Mesenchymal stem cell (in vitro differentiated cells and primary cell): ENCODE measurements at regions not wholly inside any gene's neighbourhood (a gene's known extent, or its start where the extent isn't known, plus 50 kb on each side); places are given as distances from the start of the nearest gene placed in this dataset.
A peak's percentile ranks its signal among the peaks of the same experiment; 100 is the strongest.

Experiments
- DNase-seq: peaks from one replicate; pipeline ENCODE4 v3.0.0-alpha.2; 2013
- H2AFZ ChIP-seq: one replicate; pipeline ENCODE4 v1.6.1; 2013; ENCODE audit warnings: low read depth, mild to moderate bottlenecking, control low read depth, inconsistent platforms, low read length, moderate library complexity
- H2AK5ac ChIP-seq: 2 replicates; pipeline ENCODE4 v1.6.1; 2013; ENCODE audit warnings: low read length, moderate library complexity, mild to moderate bottlenecking, inconsistent platforms; ENCODE audit not compliant: severe bottlenecking
- H2BK120ac ChIP-seq: one replicate; pipeline ENCODE4 v1.6.1; 2013; ENCODE audit warnings: low read depth, mild to moderate bottlenecking, inconsistent platforms, low read length, moderate library complexity
- H2BK12ac ChIP-seq, 2 experiments: one replicate each; pipeline ENCODE4 v1.6.1; 2013; ENCODE audit warnings: inconsistent platforms in 2 of 2, low read length in 2 of 2, mild to moderate bottlenecking in 2 of 2, moderate library complexity in 2 of 2, control low read depth in 1 of 2
- H2BK15ac ChIP-seq: one replicate; pipeline ENCODE4 v1.6.1; 2013; ENCODE audit warnings: mild to moderate bottlenecking, low read depth, inconsistent platforms; ENCODE audit not compliant: poor library complexity, severe bottlenecking
- H2BK5ac ChIP-seq: 2 replicates; pipeline ENCODE4 v1.6.1; 2013; ENCODE audit warnings: low read depth, mild to moderate bottlenecking, low read length, control low read depth, inconsistent platforms; ENCODE audit not compliant: poor library complexity, severe bottlenecking
- H3K14ac ChIP-seq, 2 experiments: one replicate each; pipeline ENCODE4 v1.6.1; 2013; ENCODE audit warnings: inconsistent platforms in 2 of 2, low read length in 2 of 2, control low read depth in 1 of 2, mild to moderate bottlenecking in 1 of 2, moderate library complexity in 1 of 2
- H3K18ac ChIP-seq, 2 experiments: one replicate each; pipeline ENCODE4 v1.6.1; 2013; ENCODE audit warnings: inconsistent platforms in 2 of 2, low read length in 2 of 2, control low read depth in 1 of 2, low read depth in 1 of 2, mild to moderate bottlenecking in 1 of 2
- H3K23ac ChIP-seq, 2 experiments: one replicate each; pipeline ENCODE4 v1.6.1; 2013; ENCODE audit warnings: inconsistent platforms in 2 of 2, low read length in 2 of 2, mild to moderate bottlenecking in 2 of 2, moderate library complexity in 2 of 2, control low read depth in 1 of 2
- H3K27ac ChIP-seq: 2 replicates; pipeline ENCODE4 v1.5.1; 2013; ENCODE audit warnings: mild to moderate bottlenecking, moderate library complexity, low read length, control low read depth, inconsistent platforms; ENCODE audit not compliant: poor library complexity, severe bottlenecking
- H3K27me3 ChIP-seq, 2 experiments: 2 replicates each; pipeline versions ENCODE4 v1.6.1 to v1.7.0; 2013; ENCODE audit warnings: low read length in 2 of 2, mild to moderate bottlenecking in 2 of 2, moderate library complexity in 2 of 2, control low read depth in 1 of 2, inconsistent platforms in 1 of 2; ENCODE audit not compliant: control insufficient read depth in 1 of 2, insufficient read depth in 1 of 2
- H3K36me3 ChIP-seq, 2 experiments: 2 replicates each; pipeline versions ENCODE4 v1.6.1 to v1.7.0; 2013; ENCODE audit warnings: low read length in 2 of 2, control low read depth in 1 of 2, inconsistent platforms in 1 of 2, low read depth in 1 of 2, mild to moderate bottlenecking in 1 of 2; ENCODE audit not compliant: insufficient read depth in 2 of 2, control insufficient read depth in 1 of 2
- H3K4ac ChIP-seq, 2 experiments: one replicate each; pipeline ENCODE4 v1.6.1; 2013; ENCODE audit warnings: inconsistent platforms in 2 of 2, low read length in 2 of 2, mild to moderate bottlenecking in 2 of 2, moderate library complexity in 2 of 2, control low read depth in 1 of 2, low read depth in 1 of 2
- H3K4me1 ChIP-seq: 2 replicates; pipeline ENCODE4 v1.6.1; 2013; ENCODE audit warnings: low read depth, low read length, control low read depth; ENCODE audit not compliant: control insufficient read depth, insufficient read depth
- H3K4me2 ChIP-seq: 2 replicates; pipeline ENCODE4 v1.6.1; 2013; ENCODE audit warnings: low read length, mild to moderate bottlenecking, inconsistent platforms; ENCODE audit not compliant: poor library complexity, severe bottlenecking
- H3K4me3 ChIP-seq, 2 experiments: 2 replicates each; pipeline versions ENCODE4 v1.5.1 to v1.7.0; 2013; ENCODE audit warnings: low read length in 2 of 2, mild to moderate bottlenecking in 2 of 2, control low read depth in 1 of 2, low read depth in 1 of 2; ENCODE audit not compliant: insufficient read depth in 1 of 2
- H3K79me1 ChIP-seq: replicated peaks from 2 replicates; pipeline ENCODE4 v1.6.1; 2013; ENCODE audit warnings: mild to moderate bottlenecking, control low read depth, low read length, inconsistent platforms; ENCODE audit not compliant: poor library complexity, severe bottlenecking
- H3K9ac ChIP-seq: 2 replicates; pipeline ENCODE4 v1.7.0; 2013; ENCODE audit warnings: mild to moderate bottlenecking, low read length, moderate library complexity
- H3K9me3 ChIP-seq: 2 replicates; pipeline ENCODE4 v1.7.0; 2013; ENCODE audit warnings: mild to moderate bottlenecking, low read length; ENCODE audit not compliant: control insufficient read depth
- H4K8ac ChIP-seq: one replicate; pipeline ENCODE4 v1.6.1; 2013; ENCODE audit warnings: inconsistent platforms, mild to moderate bottlenecking, low read length, moderate library complexity
- H4K91ac ChIP-seq: one replicate; pipeline ENCODE4 v1.6.1; 2013; ENCODE audit warnings: mild to moderate bottlenecking, low read length, inconsistent platforms
- WGBS: methylation state at CpG from one replicate; pipeline ENCODE4 v1.1.7; 2013; ENCODE audit warnings: mixed read lengths; 5-methylcytosine and 5-hydroxymethylcytosine counted together

GRCh38 chr7:110187877-110188554 lies 902.9 kb upstream of the LRRN3 start:
- Histone ChIP-seq H3K9ac (no peak overlapping the region), H4K91ac (no peak overlapping the region), H3K4me3 (no peak overlapping the region), H3K4me1 (no peaks in the 10 kb centered on the region), H2AFZ (no peak overlapping the region), H2AK5ac (no peak overlapping the region), H3K27ac (no peak overlapping the region), H2BK12ac (no peak overlapping the region), H3K18ac (no peak overlapping the region), H3K9me3 (peaks cover 6% of the 10 kb centered on the region), H3K79me1 (no peaks in the 10 kb centered on the region), H3K36me3 (no peaks in the 10 kb centered on the region), H2BK5ac (no peak overlapping the region), H3K4ac (no peak overlapping the region), H2BK120ac (no peak overlapping the region), H3K27me3 (no peaks in the 10 kb centered on the region), H3K14ac (no peak overlapping the region), H2BK15ac (no peak overlapping the region), H3K23ac (no peak overlapping the region), H4K8ac (no peak overlapping the region), H3K4me2 (no peak overlapping the region)
- peak; percentile 8 for DNase-seq
- 89% methylated on average over 2 of the region's 3 CpGs for WGBS

- no peaks in the 10 kb centered on the region for H3K4me1 ChIP-seq
- H3K18ac ChIP-seq: peak overlapping the region; percentile 30 to 34
- peak; percentile 11 for DNase-seq
- peak overlapping the region; percentile 28 for H4K91ac ChIP-seq
- 89% methylated on average over 4 of the region's 4 CpGs for WGBS
- H3K4me2 ChIP-seq: no peak overlapping the region
- H3K79me1 ChIP-seq: no peaks in the 10 kb centered on the region
- H3K4ac ChIP-seq: peak overlapping the region in 1 of 2 experiments; percentile 68
- no peak overlapping the region for H2BK120ac ChIP-seq
- no peaks in the 10 kb centered on the region for H3K27me3 ChIP-seq
- H2AK5ac ChIP-seq: no peak overlapping the region
- no peak overlapping the region for H2BK15ac ChIP-seq
- H3K14ac ChIP-seq: no peak overlapping the region
- H2AFZ ChIP-seq: no peak overlapping the region
- no peak overlapping the region for H3K23ac ChIP-seq
- H4K8ac ChIP-seq: no peak overlapping the region
- H3K9me3 ChIP-seq: peaks cover 10% of the 10 kb centered on the region
- H3K4me3 ChIP-seq: no peak overlapping the region
- no peak overlapping the region for H3K9ac ChIP-seq
- no peaks in the 10 kb centered on the region for H3K36me3 ChIP-seq
- no peak overlapping the region for H2BK5ac ChIP-seq
- H3K27ac ChIP-seq: no peak overlapping the region
- H2BK12ac ChIP-seq: peak overlapping the region; percentile 40 to 63
Measured at GRCh38 chr7:110204527-110204926, 886.4 kb upstream of the LRRN3 start.

DNA sequence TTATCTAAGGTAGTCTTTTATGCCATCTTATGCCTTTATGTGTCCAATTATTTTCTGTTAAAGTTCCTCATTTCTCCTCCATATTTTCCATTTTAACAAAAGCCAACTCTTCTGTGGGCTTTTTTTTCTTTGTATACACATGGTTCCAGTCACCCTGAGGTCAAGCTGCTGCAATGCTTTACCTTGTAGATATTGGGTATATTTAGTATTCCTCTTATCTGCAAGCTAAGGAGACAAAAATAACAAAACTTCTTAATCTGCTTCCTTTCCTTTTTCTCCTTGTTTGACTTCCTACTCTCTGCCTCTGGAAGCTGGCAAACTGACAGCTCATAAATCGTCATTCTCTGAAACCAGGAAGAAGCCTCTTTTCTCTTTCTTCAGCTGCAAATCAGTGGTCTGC lies 885.0 kb upstream of the LRRN3 start:
- DNase-seq: peak; percentile 5
- Histone ChIP-seq H3K14ac (no peak overlapping the region), H2AFZ (no peak overlapping the region), H3K4me3 (no peak overlapping the region), H4K8ac (no peak overlapping the region), H3K23ac (no peak overlapping the region), H3K27me3 (no peaks in the 10 kb centered on the region), H2AK5ac (no peak overlapping the region), H2BK120ac (no peak overlapping the region), H3K4me2 (no peak overlapping the region), H2BK5ac (no peak overlapping the region), H3K36me3 (no peaks in the 10 kb centered on the region), H3K4me1 (peaks cover 2% of the 10 kb centered on the region), H3K18ac (no peak overlapping the region), H3K4ac (no peak overlapping the region), H3K27ac (no peak overlapping the region), H3K79me1 (no peaks in the 10 kb centered on the region), H4K91ac (no peak overlapping the region), H3K9me3 (peaks cover 10% of the 10 kb centered on the region), H3K9ac (no peak overlapping the region), H2BK15ac (no peak overlapping the region), H2BK12ac (no peak overlapping the region)
- WGBS: 33% methylated on average over 1 of the region's 1 CpG

DNA sequence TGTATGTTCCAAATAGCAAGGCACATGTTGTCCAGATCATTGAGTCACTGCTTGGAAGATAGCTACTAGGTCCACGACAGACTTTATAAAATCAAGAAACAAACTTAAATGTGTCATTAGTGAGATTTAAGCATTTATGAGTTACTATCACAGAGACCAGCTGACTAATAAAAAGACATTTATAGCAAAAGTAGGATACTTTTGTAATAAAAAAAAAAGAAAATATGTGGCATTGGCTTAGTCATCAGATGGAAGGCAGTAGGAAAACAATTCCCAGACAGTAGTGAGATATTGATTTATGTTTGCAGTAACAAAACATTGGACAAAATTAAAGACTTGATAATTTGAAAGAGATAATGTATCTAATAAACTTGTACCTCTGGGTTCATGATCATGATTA lies 881.0 kb upstream of the LRRN3 start:
- Histone ChIP-seq H3K4me1 (peaks cover 2% of the 10 kb centered on the region), H3K27ac (no peak overlapping the region), H4K8ac (no peak overlapping the region), H2AFZ (no peak overlapping the region), H3K9ac (no peak overlapping the region), H3K27me3 (no peaks in the 10 kb centered on the region), H3K23ac (no peak overlapping the region), H3K79me1 (no peaks in the 10 kb centered on the region), H3K14ac (no peak overlapping the region), H2BK12ac (no peak overlapping the region), H3K18ac (no peak overlapping the region), H2BK5ac (no peak overlapping the region), H2BK120ac (no peak overlapping the region), H2BK15ac (no peak overlapping the region), H3K36me3 (no peaks in the 10 kb centered on the region), H3K9me3 (peaks cover 4% of the 10 kb centered on the region), H3K4me3 (no peak overlapping the region), H3K4me2 (no peak overlapping the region), H2AK5ac (no peak overlapping the region), H4K91ac (no peak overlapping the region), H3K4ac (no peak overlapping the region)
- WGBS: no CpG with 5 or more reads among the region's 1 CpG
- no peak for DNase-seq
